Loucy (cell line): ENCODE measurements at regions not wholly inside any gene's neighbourhood (a gene's known extent, or its start where the extent isn't known, plus 50 kb on each side); places are given as distances from the start of the nearest gene placed in this dataset.

Source experiments
- H2AFZ ChIP-seq: fragments of 200-600 bp; sonication (generic); 2 replicates; pipeline ENCODE4 v1.6.0; 2016; ENCODE audit warnings: antibody characterized with exemption, mild to moderate bottlenecking, low read length, moderate library complexity
- H3F3A ChIP-seq: fragments of 200-600 bp; 2 replicates; pipeline ENCODE4 v1.6.0; 2016; ENCODE audit warnings: antibody characterized with exemption, low read depth, mild to moderate bottlenecking
- H3K27me3 ChIP-seq: fragments of 200-600 bp; sonication (generic); 2 replicates; pipeline ENCODE4 v1.6.1; 2014; ENCODE audit warnings: low read length, mild to moderate bottlenecking; ENCODE audit not compliant: insufficient read depth, poor library complexity, severe bottlenecking
- H3K36me3 ChIP-seq: fragments of 200-600 bp; sonication (generic); 2 replicates; pipeline ENCODE4 v1.6.1; 2016; ENCODE audit warnings: low read length; ENCODE audit not compliant: insufficient read depth
- H3K4me1 ChIP-seq: fragments of 200-600 bp; sonication (generic); 2 replicates; pipeline ENCODE4 v1.5.1; 2014; ENCODE audit warnings: low read length, mild to moderate bottlenecking; ENCODE audit not compliant: insufficient read depth, poor library complexity, severe bottlenecking
- H3K4me2 ChIP-seq: fragments of 200-600 bp; sonication (generic); 2 replicates; pipeline ENCODE4 v1.6.0; 2014; ENCODE audit warnings: antibody characterized with exemption, low read length, low read depth, mild to moderate bottlenecking; ENCODE audit not compliant: poor library complexity, severe bottlenecking
- H3K4me3 ChIP-seq: fragments of 200-600 bp; sonication (generic); 2 replicates; pipeline ENCODE4 v1.5.1; 2014; ENCODE audit warnings: low read length, mild to moderate bottlenecking, mixed read lengths; ENCODE audit not compliant: poor library complexity, severe bottlenecking
- H3K79me2 ChIP-seq: fragments of 200-600 bp; sonication (generic); 2 replicates; pipeline ENCODE4 v1.6.1; 2014; ENCODE audit warnings: low read length; ENCODE audit not compliant: insufficient read depth
- H3K9ac ChIP-seq: fragments of 200-600 bp; sonication (generic); 2 replicates; pipeline ENCODE4 v1.6.0; 2014; ENCODE audit warnings: mild to moderate bottlenecking, low read depth, low read length, moderate library complexity; ENCODE audit not compliant: poor library complexity, severe bottlenecking
- H3K9me2 ChIP-seq: fragments of 200-600 bp; sonication (generic); replicated peaks from 2 replicates; pipeline ENCODE4 v1.6.1; 2016; ENCODE audit warnings: low read depth, low read length, mixed read lengths
- H3K9me3 ChIP-seq: fragments of 200-600 bp; sonication (generic); 2 replicates; pipeline ENCODE4 v1.6.1; 2014; ENCODE audit warnings: mild to moderate bottlenecking, antibody characterized with exemption, low read length, low read depth; ENCODE audit not compliant: insufficient read depth
- H4K20me1 ChIP-seq: fragments of 200-600 bp; sonication (generic); 2 replicates; pipeline ENCODE4 v1.6.0; 2014; ENCODE audit warnings: antibody characterized with exemption, low read length, mild to moderate bottlenecking; ENCODE audit not compliant: insufficient read depth, poor library complexity, severe bottlenecking
- CTCF ChIP-seq: fragments of 200-600 bp; sonication (generic); conservative IDR thresholded peaks from 2 replicates; pipeline ENCODE4 v1.5.1; 2014; ENCODE audit warnings: mild to moderate bottlenecking, antibody characterized with exemption, low read length
- EZH2phosphoT487 ChIP-seq: fragments of 200-600 bp; IDR thresholded peaks from 2 replicates; pipeline ENCODE4 v1.6.1; 2018; ENCODE audit warnings: antibody characterized with exemption, mild to moderate bottlenecking, moderate library complexity, borderline replicate concordance

GRCh38 chr6:9487128-9487527 lies 927.7 kb downstream of the TFAP2A start:
- Histone ChIP-seq H4K20me1 (no peaks in the 10 kb centered on the region), H2AFZ (no peak overlapping the region), H3K36me3 (no peaks in the 10 kb centered on the region), H3K79me2 (no peaks in the 10 kb centered on the region), H3K27me3 (no peaks in the 10 kb centered on the region), H3F3A (no peaks in the 10 kb centered on the region), H3K9me2 (no peaks in the 10 kb centered on the region), H3K9ac (no peak overlapping the region), H3K4me3 (no peak overlapping the region), H3K9me3 (no peaks in the 10 kb centered on the region), H3K4me1 (no peaks in the 10 kb centered on the region), H3K4me2 (no peak overlapping the region)
- TF ChIP-seq CTCF (no peak), EZH2phosphoT487 (no peak)

GRCh38 chr6:9485992-9486391 lies 928.9 kb downstream of the TFAP2A start:
- Histone ChIP-seq H3K9ac (no peak overlapping the region), H3K9me3 (no peaks in the 10 kb centered on the region), H3F3A (no peaks in the 10 kb centered on the region), H3K4me1 (no peaks in the 10 kb centered on the region), H3K36me3 (no peaks in the 10 kb centered on the region), H4K20me1 (no peaks in the 10 kb centered on the region), H3K9me2 (no peaks in the 10 kb centered on the region), H3K79me2 (no peaks in the 10 kb centered on the region), H3K27me3 (no peaks in the 10 kb centered on the region), H3K4me2 (no peak overlapping the region), H2AFZ (no peak overlapping the region), H3K4me3 (no peak overlapping the region)
- no peak for TF ChIP-seq EZH2phosphoT487
- no peak for TF ChIP-seq CTCF

- Histone ChIP-seq H3K79me2 (no peaks in the 10 kb centered on the region), H4K20me1 (no peaks in the 10 kb centered on the region), H3F3A (no peaks in the 10 kb centered on the region), H3K36me3 (no peaks in the 10 kb centered on the region), H3K27me3 (no peaks in the 10 kb centered on the region), H3K4me3 (no peak overlapping the region), H3K4me2 (no peak overlapping the region), H3K9me2 (no peaks in the 10 kb centered on the region), H3K9me3 (no peaks in the 10 kb centered on the region), H3K4me1 (no peaks in the 10 kb centered on the region), H2AFZ (no peak overlapping the region), H3K9ac (no peak overlapping the region)
- TF ChIP-seq CTCF (no peak), EZH2phosphoT487 (no peak)
Observed at GRCh38 chr6:9484686-9485085, 930.2 kb downstream of the TFAP2A start.
